ENCODE measurements at regions not wholly inside any gene's neighbourhood (a gene's known extent, or its start where the extent isn't known, plus 50 kb on each side); places are given as distances from the start of the nearest gene placed in this dataset.

DNA sequence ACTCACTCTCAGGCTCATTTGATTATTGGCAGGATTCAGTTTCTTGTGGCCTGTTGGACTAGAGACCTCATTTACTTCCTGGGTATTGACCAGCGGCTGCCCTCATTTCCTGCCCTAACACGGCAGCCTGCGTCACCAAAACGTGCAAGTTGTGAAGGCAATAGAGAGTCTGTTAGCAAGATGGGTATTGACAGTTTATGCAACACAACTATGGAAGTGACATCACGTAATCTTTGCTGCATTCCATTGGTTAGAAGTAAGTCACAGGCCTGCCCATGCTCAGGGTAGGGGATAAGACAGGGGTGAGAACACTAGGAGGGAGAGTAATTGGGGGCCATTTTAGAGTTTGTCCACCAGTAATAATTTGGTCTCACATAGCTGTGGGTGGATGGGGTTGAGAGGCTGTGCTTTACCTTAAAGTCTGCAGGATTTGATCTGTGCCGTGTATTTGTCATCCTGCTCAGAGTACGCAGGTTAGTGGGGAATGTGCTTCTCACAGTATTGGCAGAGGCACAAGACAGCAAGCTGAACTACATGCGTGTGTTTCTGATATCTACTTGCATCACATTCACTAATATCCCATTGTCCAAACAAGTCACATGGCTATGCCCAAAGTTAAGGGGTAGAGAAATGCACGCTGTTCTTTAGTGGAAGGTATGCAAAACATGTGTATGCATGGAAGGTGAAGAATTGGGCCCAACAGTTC is 83.3 kb downstream of the EDEM1 start:
- no peak for DNase-seq (ENCODE audit: low read depth in 2 of 2)

DNA sequence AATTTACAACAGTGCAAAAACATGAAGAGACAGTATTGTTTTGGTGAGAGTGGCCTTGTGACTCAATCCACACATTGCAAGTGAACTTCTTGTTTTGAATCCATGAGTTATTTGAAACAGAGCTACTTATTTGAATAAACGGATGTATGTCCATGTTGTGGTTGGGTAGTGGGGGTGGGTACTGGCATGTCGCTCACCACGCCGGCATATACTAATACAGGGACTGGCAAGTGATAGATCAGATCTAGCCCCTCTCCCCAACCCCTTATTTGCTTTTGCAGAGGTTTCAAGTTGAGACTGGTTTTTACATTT is 83.8 kb downstream of the EDEM1 start:
- no peak for DNase-seq (ENCODE audit: low read depth in 2 of 2)

DNA sequence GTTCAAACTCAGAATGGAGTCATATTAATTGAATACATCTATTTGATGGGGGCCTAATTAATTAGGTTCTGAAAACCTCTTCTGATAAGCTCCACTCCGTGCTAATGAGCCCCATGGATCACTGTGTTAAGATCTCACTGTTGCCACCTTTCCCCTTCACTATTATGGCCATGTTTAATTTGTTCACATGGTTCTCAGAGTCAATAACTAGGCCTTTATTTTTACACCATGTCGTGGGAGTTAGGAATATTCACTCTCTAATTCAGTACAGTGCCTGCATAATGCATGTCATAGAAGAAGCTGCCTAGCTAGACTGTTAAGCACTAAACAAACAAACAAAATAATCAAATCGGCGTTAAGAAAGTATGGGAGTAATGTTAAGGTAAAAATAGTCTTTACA is 84.9 kb downstream of the EDEM1 start:
- no peak for DNase-seq (ENCODE audit: low read depth in 2 of 2)

DNA sequence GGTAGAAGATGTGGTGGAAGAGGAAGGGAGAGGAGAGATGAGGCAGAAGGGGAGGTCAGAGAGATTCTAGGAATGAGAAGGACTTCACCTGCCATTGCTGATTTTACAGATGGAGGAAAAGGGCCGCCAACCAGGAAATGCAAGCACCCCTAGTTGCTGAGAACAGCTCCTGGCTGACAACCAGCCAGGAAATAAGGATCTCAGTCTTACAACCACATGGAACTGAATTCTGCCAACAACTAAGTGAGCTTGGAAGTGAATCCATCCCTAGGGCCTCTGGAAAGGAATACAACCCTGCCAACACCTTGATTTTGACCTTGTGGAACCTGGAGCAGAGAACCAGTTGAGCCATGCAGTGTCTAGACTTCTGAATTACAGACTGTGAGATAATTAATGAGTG is 86.6 kb downstream of the EDEM1 start:
- DNase-seq (ENCODE audit: low read depth in 2 of 2) = no peak

DNA sequence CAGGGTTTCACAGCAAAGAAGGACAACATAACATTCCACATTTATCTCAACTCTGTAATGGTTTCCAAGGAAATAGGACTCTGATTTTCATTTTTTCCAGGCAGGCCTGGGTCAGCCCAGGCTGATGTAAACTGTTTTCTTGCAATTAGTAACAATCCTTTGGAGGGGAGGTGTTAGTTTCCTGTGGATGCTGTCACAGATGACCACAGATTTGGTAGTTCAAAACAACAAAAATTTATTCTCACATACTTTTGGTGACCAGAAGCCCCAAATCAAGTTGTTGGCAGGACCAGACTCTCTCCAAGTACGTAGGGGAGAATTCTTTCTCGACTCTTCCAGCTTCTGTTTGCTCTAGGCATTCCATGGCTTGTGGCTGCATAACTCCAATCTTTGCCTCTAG is 88.0 kb downstream of the EDEM1 start:
- DNase-seq (ENCODE audit: low read depth in 2 of 2) = no peak

DNA sequence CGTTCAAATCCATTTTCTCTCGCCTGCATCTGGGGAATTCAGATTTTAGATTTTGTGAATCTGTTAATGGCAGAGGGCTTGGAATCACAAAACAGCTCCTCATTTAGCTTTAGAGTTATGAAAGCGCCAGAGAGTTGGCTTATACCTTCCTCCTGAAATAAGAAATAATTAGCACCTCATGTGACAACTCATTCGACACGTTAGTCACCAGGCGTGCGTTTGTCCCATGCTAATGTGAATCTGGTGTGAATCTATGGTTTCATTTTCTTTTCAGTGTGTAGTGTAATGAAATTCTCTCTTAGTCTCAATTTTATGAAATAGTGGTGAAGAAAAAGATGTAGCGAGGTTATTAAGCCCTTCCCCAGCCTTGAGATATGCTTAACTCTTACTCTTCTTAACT is 89.4 kb downstream of the EDEM1 start:
- DNase-seq (ENCODE audit: low read depth in 2 of 2) = no peak

DNA sequence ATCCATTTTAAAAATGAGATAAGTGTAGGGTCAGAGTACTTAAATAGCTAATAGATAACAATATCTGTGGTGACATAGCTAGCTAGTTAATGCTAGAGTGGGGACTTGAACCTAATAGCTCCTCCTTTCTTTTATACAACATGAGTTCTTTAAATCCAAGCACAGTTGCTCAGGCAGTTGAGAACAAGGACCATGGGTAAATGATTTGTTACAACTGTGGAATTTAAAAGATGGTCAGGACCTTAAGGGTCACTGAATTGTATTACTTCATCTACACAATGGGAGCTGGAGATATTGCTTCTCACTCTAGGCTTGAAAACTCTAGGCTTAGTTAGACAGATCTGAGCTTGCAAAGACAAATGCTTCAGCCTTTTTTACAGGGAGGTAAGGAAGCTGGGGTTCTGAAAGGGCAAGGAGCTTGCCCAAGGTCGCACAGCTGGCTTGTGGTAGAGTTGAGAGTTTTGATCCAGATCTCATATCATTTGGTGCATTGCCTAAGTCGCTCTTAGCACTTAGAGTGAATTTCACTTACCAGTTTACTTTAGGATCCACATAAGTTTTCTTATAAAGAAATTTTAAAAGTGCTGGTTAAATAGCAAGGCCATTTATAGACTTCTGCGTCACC is 90.2 kb downstream of the EDEM1 start:
- DNase-seq (ENCODE audit: low read depth in 2 of 2) = no peak

DNA sequence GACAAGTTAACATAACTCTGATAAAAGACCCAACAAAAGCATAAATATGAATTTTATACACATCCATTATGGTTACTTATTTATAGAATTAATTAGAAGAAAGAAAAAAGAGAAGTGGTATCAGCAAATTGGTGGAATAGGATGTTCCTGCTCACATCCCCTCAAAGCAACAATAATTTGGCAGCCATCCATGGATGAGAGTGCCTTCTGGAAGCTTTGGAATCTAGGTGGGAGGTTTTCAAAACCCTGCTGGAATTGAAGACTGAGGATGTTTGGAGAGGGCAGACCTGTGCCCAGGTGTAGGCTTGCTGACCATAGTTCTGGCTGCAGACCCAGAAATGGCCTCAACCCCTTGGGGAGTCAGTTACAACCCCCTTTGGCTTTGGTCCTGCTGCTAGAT is 91.2 kb downstream of the EDEM1 start:
- no peak for DNase-seq (ENCODE audit: low read depth in 2 of 2)

DNA sequence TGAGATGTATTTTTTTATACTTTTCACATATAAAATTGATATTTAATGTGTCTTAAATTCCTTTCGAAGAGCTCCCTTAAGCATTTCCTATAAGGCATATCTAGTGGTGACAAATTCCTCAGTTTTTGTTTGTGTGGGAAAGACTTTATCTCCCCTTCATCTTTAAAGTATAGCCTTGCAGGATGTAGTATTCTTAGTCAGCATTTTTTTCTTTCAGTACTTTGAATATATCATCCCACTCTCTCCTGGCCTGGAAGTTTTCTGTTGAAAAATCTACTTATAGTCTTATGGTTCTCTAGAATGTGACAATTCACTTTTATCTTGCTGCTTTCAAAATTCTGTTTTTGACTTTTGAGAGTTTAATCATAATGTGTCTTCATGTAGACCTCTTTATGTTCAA is 95.2 kb downstream of the EDEM1 start:
- no peak for DNase-seq (ENCODE audit: low read depth in 2 of 2)

DNA sequence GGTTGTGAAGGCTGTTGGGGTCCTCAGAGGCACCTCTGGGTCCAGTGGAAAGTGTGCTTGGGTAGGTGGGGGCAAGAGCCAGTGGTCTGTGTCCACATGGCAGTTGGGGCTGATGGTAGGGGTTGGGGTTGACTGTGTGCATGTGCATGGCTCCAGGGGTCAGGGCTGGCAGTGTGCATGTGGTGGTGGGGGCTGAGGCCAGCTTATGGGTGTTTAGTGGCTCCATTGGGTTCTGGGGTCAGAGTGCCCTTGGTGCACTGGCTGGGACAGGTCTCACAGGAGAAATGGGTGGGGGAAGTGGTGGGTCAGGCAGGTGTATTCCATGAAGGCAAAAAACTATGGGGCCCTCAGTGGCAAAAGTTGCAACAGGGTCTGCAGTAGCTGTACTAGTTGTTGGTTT is 97.9 kb downstream of the EDEM1 start:
- DNase-seq (ENCODE audit: low read depth in 2 of 2) = no peak

DNA sequence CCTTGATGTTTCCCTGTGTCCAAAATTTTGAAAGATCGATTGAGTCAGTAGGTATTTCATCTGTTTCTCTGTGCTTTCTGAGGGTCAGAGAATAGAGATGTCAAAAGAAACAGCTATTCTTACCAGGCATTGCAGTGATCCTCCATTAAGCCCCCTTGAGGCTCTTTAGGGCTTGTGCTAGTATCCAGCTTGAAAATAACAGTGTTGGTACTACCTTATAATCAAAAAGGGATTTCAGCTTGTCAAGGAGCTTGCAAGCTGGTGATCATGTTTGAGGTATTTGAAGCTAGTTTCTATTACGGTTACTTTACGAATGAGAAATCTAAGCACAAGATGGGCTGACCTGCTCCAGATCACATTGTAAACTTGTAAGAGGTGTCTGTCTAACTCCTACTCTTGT is 103.4 kb downstream of the EDEM1 start:
- no peak for DNase-seq (ENCODE audit: low read depth in 2 of 2)

DNA sequence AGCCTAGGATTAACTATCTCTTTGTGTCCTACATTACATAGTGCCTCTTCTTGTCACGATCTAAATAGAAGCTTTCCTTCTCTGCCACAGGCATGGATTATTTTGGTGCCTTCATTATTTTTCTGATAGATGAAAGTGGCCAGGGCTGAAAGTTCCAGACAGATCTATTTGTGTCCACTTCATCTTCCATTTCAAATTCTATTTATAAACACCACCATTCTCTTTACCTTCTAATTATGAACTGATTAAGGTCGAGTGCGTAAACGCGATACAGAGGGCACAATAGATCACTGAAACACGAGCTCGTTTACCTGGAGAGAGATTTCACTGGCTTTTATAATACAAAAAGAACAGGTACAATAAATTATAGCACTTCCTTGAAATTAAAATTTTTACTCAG is 105.0 kb downstream of the EDEM1 start:
- DNase-seq (ENCODE audit: low read depth in 2 of 2) = no peak

DNA sequence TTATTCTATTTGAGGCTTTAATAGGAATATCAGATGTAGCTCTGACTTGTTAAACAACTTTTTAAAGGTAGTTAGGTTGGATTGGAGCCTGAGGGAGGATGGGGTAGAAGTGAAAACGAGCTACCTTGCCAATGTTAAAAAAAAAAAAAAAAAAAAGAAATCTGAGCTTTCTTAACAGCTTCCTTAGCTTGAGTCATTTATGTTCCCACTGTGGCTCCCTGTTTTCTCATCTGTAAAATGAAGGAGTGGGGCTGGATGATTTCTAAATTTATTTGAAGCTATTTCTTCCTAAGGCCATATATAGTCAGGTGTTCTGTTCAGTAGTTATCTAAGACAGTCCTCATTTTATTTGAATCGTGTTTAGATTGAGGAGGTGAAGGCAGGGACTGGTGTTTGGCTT is 105.7 kb downstream of the EDEM1 start:
- DNase-seq (ENCODE audit: low read depth in 2 of 2) = no peak

DNA sequence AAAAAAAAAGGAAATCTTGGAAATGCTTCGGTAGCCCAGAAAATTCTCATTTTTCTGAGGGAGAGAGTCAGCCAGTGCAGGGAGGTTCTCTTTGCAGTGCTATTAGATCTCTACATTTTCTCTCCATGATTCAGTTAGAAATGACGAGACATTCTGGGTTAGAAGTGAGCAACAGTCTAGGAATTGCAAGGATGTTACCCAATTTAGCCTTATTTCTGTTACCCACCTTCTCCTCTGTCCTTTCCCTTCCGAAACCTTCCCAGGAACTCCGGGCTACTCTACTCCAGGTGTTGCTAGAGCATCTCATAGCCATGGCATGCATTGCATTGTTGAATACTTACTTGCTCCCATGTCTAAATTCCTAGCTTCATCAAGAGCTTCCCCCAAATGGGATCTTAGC is 106.8 kb downstream of the EDEM1 start:
- DNase-seq (ENCODE audit: low read depth in 2 of 2) = no peak

DNA sequence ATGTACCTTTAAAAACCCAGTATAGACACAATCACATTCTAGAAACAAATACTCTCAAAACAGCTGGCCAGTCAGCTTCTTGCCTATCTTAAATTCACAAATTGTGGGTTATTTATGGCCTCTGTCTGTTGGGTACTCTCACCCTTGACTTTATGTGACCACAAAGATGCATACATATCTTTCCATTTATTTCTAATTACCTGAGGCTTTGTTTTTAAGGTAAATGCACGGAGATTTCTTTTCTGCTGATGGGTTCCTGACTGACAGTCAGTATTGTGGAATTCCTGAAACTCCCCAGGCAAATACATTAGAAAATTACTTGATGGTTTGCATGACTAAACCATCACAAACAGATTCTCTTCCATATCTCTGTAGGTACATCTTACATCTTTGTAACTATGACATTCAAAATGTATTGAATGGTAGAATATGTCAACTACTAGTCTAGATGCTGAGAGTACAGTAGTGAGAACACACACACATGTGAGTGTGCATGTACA is 107.7 kb downstream of the EDEM1 start:
- DNase-seq (ENCODE audit: low read depth in 2 of 2) = no peak

DNA sequence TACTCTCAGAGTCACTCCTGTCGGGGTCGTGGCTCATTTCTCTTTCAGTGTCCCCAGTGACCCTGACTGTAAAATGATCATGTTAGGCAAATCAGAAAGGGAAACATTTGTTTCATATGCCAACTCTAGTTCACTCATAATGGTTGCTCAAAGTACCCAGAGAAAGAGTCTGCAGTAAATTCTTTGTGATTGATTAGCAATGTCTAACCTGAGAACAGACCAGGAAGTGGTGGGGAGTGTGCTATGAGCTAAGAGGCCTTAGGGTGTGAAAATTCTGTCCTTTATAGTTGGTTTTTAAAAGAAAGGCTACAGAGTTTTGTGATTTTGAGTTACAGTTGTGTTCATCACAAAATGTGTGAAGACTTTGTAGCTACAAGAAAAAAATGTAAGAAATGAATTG is 108.9 kb downstream of the EDEM1 start:
- DNase-seq (ENCODE audit: low read depth in 2 of 2) = no peak

DNA sequence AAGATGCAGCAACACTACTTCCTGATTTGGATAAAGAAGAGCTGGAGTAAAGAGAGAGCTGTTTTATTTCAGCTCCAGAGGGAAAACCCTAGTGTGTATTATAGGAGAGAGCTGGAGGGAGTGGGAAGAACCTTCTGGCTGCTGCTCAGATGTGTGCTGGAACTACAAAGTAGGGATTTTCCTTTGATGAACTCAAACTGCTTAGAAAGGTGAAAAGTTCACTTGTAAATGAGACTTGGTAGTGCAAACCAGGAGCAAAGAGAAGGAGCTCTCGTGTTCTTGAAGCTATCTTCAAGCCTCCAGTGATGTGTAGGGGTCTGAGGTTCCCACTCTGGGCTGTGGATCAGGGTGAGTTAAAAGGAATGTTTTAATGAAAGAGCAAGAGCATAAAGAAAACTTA is 110.4 kb downstream of the EDEM1 start:
- no peak for DNase-seq (ENCODE audit: low read depth in 2 of 2)

DNA sequence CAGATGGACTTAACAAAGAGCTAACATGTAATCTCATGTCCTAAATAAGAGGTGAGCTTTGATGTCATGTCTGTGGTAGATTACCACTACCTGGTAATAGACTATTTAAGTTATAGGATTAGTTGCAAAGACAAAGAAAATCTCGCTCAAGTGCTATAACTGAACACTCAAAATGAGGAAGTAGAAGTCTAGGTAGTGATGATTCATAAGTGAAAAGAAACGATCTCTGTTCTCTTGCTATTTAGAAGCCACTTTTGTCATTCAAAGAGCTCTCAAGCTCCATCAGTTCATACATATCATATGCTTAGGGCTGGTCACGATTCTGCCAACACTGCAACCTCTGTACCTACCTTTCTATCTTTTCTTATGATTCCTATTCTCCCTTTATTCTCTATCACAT is 110.9 kb downstream of the EDEM1 start:
- DNase-seq (ENCODE audit: low read depth in 2 of 2) = no peak

DNA sequence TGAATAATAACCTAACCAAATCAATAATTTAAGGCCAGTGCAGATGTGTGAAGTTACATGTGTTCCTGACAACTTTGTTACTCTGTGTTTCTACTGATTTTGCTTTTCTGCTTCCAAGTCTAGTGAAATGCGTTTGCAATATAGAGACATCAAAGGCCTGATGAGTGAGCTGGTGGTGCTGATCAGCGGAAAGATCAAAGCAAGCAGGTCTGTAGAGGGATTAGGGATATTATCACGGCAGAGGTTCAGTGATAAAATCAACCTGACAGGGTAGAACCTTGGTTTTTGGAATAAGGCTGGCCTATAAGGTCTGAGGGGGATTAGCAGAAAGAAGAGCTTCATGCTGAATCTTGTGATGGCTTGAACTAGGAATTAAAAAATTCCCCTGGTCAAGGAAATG is 111.7 kb downstream of the EDEM1 start:
- DNase-seq (ENCODE audit: low read depth in 2 of 2) = no peak

DNA sequence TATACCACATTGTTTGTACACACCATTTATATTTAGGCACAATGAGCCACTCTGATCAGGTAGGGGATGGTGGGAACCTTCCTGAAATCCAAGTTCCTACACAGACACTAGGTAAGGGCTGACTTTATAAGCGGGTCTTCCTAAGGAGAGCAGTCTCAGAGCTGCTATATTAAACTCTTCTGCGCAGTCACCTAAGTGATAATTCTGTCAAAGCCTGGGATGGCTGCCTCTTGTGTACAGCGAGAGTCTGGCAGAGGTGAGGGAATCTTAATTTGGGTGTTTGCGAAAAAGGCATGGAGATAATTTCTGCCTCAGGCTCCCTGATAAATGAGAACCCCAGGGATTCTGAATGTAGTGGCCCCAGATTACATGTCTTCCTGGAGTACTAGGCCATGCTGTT is 113.1 kb downstream of the EDEM1 start:
- DNase-seq (ENCODE audit: low read depth in 2 of 2) = no peak

DNA sequence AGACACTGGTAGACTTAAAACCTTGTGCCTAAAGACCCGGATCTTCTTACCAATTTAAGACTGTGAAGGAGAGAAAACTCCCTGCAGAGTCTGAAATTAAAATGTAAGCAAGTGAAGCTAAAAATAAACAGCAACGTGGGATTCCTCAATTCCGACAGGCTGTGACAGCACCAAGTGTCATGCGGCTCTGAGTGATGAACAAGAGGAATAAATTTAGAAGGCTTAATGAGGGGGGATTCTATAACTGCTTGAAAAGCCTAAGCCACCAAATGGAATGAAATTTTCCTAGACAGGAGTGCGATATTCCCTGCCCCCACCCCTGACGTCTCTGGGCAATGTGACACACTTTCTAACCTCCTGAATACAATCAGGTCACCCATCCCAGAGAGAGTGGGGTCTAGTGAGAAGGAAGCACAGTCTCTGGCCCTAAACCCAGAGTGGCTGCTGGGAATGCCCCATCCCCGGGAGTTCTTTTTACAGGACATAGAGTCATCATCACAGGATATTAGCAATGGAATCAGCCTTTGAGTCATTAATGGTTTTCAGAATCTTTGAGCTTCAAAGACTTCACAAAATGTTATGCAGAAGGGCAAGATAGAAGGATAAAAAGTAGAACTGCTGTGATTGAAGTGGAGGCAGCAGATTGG is 114.3 kb downstream of the EDEM1 start:
- DNase-seq (ENCODE audit: low read depth in 2 of 2) = no peak

DNA sequence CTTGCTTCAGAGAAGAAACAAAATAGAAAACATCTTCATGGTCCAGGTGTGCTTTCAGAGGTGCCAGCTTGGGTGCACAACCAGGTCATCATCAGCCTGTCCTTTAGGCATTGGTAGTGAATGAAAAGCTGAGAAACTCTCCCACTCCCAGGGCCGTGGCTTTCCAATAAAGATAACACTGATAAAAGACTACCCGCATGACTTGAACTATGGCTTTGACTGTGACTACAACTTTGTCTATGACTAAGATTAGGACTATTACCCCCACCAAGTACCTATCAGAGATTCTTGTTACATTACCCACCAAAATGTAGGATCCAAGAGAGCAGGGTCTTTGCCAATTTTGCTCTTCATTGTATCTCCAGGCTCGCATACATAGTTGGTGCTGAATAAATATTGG is 115.2 kb downstream of the EDEM1 start:
- DNase-seq (ENCODE audit: low read depth in 2 of 2) = no peak

DNA sequence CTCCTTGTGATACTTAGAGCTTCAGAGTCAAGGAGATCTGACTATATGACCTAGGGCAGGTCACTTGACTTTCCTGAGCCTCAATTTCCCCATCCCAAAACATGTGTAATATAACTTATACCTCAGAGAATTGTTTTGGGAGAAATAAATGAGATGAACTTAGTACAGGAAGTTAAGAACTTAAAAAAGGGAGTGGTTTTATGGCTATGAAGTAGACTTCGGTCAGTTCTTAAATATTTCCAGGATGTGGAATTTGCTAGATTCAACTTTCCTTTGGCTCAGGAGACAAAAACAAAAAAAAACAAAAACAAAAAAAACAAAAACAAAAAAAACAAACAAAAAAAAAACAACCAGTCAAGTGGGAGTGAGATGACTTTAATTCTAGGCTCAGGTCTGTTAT is 116.7 kb downstream of the EDEM1 start:
- DNase-seq (ENCODE audit: low read depth in 2 of 2) = no peak
